ENCODE measurements at regions not wholly inside any gene's neighbourhood (a gene's known extent, or its start where the extent isn't known, plus 50 kb on each side); places are given as distances from the start of the nearest gene placed in this dataset.

DNA sequence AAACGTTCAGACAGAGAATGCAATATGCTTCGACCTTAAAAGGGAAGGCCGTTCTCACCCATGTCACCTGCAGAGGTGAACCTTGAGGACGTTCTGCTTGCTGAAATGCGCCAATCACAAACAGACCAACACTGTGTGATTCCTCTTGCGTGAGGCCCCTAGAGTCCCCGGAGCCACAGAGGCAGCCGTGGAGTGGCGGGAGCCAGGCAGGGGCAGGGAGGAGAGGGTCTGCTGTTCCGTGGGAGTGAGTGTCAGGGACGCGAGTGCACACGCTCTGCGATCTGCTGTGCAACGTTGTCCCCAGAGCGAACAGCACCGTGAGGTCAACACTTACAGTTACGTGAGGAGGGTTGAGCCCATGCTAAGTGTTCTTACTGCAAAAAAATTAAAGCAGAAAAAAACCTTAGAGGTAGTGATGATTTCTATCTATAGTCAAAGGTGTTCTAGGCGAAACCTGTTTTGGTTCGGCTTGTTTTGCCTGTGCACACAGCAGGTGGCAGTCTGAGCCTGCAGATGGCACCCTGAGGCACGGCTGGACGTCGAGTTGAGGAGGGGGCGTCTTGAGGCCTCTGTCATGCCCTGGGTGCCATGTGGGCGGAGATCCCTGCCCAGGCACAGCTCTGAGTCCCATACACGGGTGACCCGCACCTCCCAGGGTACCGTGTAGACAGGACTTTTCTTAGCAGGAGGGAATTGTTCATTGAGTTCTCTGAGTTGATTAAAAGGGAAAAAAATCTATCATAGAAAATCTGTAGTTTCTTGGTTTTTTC, 71.7 kb upstream of the FRMD1 start:
- no peak for FAIRE-seq

GRCh38 chr6:168149015-168149414, 70.0 kb upstream of the FRMD1 start:
- Histone ChIP-seq H3K9me3 (no peaks in the 10 kb centered on the region), H3K36me3 (no peaks in the 10 kb centered on the region), H3K4me3 (no peak overlapping the region), H3K4me1 (no peaks in the 10 kb centered on the region), H3K27ac (no peak overlapping the region), H3K27me3 (peaks cover 0 to 3% (median 0%) of the 10 kb centered on the region in 4 donors)
- TF ChIP-seq, protein P1, sequence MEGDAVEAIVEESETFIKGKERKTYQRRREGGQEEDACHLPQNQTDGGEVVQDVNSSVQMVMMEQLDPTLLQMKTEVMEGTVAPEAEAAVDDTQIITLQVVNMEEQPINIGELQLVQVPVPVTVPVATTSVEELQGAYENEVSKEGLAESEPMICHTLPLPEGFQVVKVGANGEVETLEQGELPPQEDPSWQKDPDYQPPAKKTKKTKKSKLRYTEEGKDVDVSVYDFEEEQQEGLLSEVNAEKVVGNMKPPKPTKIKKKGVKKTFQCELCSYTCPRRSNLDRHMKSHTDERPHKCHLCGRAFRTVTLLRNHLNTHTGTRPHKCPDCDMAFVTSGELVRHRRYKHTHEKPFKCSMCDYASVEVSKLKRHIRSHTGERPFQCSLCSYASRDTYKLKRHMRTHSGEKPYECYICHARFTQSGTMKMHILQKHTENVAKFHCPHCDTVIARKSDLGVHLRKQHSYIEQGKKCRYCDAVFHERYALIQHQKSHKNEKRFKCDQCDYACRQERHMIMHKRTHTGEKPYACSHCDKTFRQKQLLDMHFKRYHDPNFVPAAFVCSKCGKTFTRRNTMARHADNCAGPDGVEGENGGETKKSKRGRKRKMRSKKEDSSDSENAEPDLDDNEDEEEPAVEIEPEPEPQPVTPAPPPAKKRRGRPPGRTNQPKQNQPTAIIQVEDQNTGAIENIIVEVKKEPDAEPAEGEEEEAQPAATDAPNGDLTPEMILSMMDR (IDR thresholded peaks at IDR 0.05) = no peak
- intact Hi-C loops (cut with DNase I) = no loop called here
- 42 to 58% methylated on average over 14 of the region's 14 CpGs for WGBS, 2 donors
- DNase-seq (no peak), FAIRE-seq (no peak), ATAC-seq (no peak)

More for the DNA sequence above, 71.7 kb upstream of the FRMD1 start:
- peak in 1 of 6 donors; percentile 31 for DNase-seq
- peak in 3 of 4 donors; percentile 66 to 83 (median 66) for ATAC-seq
- Histone ChIP-seq H3K9me3 (no peaks in the 10 kb centered on the region), H3K27me3 (peaks cover 0 to 3% (median 0%) of the 10 kb centered on the region in 4 donors), H3K27ac (no peak overlapping the region), H3K4me1 (no peaks in the 10 kb centered on the region), H3K36me3 (no peaks in the 10 kb centered on the region), H3K4me3 (no peak overlapping the region)
- WGBS, 2 donors = 27 to 28% methylated on average over 28 of the region's 28 CpGs
- intact Hi-C loops (cut with DNase I) = loop anchor here in 1 of 3 donors (10.0 kb wide), 1 partner anchor 204 kb away; no protein-coding TSS in a partner anchor
- TF ChIP-seq, protein P1 (IDR thresholded peaks at IDR 0.05) = peak in 2 of 4 donors; percentile 12 to 31

DNA sequence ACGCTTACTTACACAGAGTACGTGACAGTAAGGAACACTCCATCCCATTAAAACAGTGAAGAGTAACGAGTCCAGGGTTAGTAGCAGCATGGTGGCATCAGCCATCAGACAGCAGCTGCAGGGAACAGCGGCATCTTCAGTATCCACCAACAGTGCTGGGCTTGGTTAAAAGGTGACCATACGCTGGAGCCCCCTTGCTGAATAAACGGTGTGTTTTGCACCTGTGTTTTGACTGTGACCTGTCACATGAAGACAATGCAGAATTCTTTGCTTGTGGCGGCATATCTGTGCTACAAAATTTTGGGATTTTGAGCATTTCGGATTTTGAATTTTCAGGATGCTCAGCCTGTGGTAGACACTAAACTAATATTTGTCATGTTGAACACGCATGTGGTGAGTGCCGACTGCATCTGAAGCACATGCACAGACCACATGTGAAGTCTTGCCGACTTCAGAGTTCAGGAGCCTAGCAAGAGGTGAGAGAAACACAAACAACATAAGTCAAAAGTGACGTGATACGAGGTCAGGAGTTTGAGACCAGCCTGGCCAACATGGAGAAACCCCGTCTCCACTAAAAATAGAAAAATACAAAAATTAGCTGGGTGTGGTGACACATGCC, 69.3 kb upstream of the FRMD1 start:
- ATAC-seq (no peak), DNase-seq (no peak), FAIRE-seq (no peak)
- Histone ChIP-seq H3K27me3 (peaks cover 0 to 3% (median 0%) of the 10 kb centered on the region in 4 donors), H3K4me3 (no peak overlapping the region), H3K27ac (no peak overlapping the region), H3K4me1 (no peaks in the 10 kb centered on the region), H3K36me3 (no peaks in the 10 kb centered on the region), H3K9me3 (no peaks in the 10 kb centered on the region)
- 64 to 75% methylated on average over 14 of the region's 14 CpGs for WGBS, 2 donors
- intact Hi-C loops (cut with DNase I) = no loop called here
- TF ChIP-seq, protein P1 (IDR thresholded peaks at IDR 0.05) = no peak

GRCh38 chr6:168147205-168147738, 68.3 kb upstream of the FRMD1 start:
- DNase-seq (no peak), ATAC-seq (no peak)

More at GRCh38 chr6:168147205-168147738, 68.3 kb upstream of the FRMD1 start:
- Histone ChIP-seq H3K27ac (no peak overlapping the region), H3K4me3 (no peak overlapping the region), H3K4me1 (no peaks in the 10 kb centered on the region), H3K36me3 (no peaks in the 10 kb centered on the region), H3K27me3 (peaks cover 0 to 3% (median 0%) of the 10 kb centered on the region in 4 donors), H3K9me3 (no peaks in the 10 kb centered on the region)
- TF ChIP-seq, protein P1 (IDR thresholded peaks at IDR 0.05) = no peak
- intact Hi-C loops (cut with DNase I) = no loop called here
- no peak for FAIRE-seq
- 68 to 70% methylated on average over 4 of the region's 4 CpGs for WGBS, 2 donors
